Fibroblast of lung (primary cell): ENCODE measurements at regions not wholly inside any gene's neighbourhood (a gene's known extent, or its start where the extent isn't known, plus 50 kb on each side); places are given as distances from the start of the nearest gene placed in this dataset.

Experiments
- EZH2 ChIP-seq: IDR thresholded peaks from 2 replicates; pipeline ENCODE4 v1.5.1; 2012; ENCODE audit warnings: low read length, control low read depth, mild to moderate bottlenecking; ENCODE audit errors: missing control alignments
- TF ChIP-seq, protein P1 (sequence below), 2 donors: IDR thresholded peaks in 1 of 2; conservative IDR thresholded peaks in 1 of 2; 1 replicate in 1 of 2; 2 replicates in 1 of 2; pipeline ENCODE4 v1.5.1; 2011 to 2012; ENCODE audit warnings: low read length in 2 of 2, control low read depth in 1 of 2, inconsistent platforms in 1 of 2, low read depth in 1 of 2, mild to moderate bottlenecking in 1 of 2

GRCh38 chr11:101816613-101817012, 98.2 kb upstream of the CEP126 start:
- TF ChIP-seq, protein P1, sequence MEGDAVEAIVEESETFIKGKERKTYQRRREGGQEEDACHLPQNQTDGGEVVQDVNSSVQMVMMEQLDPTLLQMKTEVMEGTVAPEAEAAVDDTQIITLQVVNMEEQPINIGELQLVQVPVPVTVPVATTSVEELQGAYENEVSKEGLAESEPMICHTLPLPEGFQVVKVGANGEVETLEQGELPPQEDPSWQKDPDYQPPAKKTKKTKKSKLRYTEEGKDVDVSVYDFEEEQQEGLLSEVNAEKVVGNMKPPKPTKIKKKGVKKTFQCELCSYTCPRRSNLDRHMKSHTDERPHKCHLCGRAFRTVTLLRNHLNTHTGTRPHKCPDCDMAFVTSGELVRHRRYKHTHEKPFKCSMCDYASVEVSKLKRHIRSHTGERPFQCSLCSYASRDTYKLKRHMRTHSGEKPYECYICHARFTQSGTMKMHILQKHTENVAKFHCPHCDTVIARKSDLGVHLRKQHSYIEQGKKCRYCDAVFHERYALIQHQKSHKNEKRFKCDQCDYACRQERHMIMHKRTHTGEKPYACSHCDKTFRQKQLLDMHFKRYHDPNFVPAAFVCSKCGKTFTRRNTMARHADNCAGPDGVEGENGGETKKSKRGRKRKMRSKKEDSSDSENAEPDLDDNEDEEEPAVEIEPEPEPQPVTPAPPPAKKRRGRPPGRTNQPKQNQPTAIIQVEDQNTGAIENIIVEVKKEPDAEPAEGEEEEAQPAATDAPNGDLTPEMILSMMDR (conservative IDR thresholded peaks at IDR 0.05 in 1 of 2, IDR thresholded peaks at IDR 0.05 in 1 of 2; ENCODE audit: low read depth in 1 of 2, low read length in 2 of 2) = no peak
- TF ChIP-seq EZH2 = no peak
